Epithelial cell of esophagus (primary cell): ENCODE measurements at regions not wholly inside any gene's neighbourhood (a gene's known extent, or its start where the extent isn't known, plus 50 kb on each side); places are given as distances from the start of the nearest gene placed in this dataset.

Experiments
- DNase-seq: peaks from one replicate; pipeline ENCODE4 v3.0.0; 2010; ENCODE audit warnings: low read depth
- H3K4me3 ChIP-seq: 2 replicates; pipeline ENCODE4 v1.5.1; 2011; ENCODE audit warnings: mild to moderate bottlenecking, low read length, control low read depth
- TF ChIP-seq, protein P1 (sequence below): IDR thresholded peaks from 2 replicates; pipeline ENCODE4 v1.5.1; 2011; ENCODE audit warnings: low read depth, mild to moderate bottlenecking, low read length, control low read depth, inconsistent platforms; ENCODE audit not compliant: insufficient read depth; ENCODE audit errors: missing control alignments

DNA sequence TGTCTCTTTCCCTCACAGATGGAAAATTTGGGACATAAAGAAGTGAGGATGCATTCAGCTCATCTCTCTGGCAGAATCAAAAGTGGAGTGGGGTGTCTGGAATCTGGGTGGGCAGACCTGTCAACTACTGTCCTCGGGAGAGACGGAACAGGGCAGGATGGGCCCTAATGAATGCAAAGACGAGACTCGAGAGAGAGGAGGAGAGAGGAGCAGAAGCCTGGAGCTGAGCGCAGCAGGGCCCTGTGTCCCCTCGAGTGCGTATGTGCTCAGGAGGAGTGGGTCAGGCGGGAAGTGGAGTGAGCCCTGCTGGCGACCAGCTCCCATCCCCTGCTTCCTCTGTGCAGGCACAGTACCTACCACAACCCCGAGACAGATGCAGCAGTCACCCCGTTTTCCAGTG is 78.9 kb downstream of the TEX29 start:
- TF ChIP-seq, protein P1, sequence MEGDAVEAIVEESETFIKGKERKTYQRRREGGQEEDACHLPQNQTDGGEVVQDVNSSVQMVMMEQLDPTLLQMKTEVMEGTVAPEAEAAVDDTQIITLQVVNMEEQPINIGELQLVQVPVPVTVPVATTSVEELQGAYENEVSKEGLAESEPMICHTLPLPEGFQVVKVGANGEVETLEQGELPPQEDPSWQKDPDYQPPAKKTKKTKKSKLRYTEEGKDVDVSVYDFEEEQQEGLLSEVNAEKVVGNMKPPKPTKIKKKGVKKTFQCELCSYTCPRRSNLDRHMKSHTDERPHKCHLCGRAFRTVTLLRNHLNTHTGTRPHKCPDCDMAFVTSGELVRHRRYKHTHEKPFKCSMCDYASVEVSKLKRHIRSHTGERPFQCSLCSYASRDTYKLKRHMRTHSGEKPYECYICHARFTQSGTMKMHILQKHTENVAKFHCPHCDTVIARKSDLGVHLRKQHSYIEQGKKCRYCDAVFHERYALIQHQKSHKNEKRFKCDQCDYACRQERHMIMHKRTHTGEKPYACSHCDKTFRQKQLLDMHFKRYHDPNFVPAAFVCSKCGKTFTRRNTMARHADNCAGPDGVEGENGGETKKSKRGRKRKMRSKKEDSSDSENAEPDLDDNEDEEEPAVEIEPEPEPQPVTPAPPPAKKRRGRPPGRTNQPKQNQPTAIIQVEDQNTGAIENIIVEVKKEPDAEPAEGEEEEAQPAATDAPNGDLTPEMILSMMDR, result no peak
- H3K4me3 ChIP-seq, result no peak overlapping the region
- no peak for DNase-seq

GRCh38 chr13:111399776-111400538 is 79.5 kb downstream of the TEX29 start:
- TF ChIP-seq, protein P1, result no peak
- no peak overlapping the region for H3K4me3 ChIP-seq
- DNase-seq, result no peak

DNA sequence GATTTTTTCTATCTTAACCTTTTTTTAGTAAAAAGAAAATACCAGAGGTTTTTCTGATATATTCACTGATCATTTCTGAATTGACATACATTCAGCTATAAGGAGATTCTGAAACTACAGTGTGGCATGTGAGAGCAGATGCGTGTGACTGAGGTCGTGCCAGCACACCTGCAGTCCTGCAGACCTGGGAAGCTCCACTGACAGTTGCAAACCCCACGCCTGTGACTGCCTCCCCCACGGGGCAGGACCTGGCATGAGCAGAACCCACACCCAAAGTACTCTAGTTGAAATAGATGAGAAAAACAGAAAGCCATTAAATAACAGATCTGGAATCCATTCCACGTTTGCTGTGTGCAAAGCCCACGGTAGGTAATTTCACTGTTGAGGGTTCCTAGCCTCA is 80.7 kb downstream of the TEX29 start:
- DNase-seq, result no peak
- TF ChIP-seq, protein P1, result no peak
- H3K4me3 ChIP-seq, result no peak overlapping the region

DNA sequence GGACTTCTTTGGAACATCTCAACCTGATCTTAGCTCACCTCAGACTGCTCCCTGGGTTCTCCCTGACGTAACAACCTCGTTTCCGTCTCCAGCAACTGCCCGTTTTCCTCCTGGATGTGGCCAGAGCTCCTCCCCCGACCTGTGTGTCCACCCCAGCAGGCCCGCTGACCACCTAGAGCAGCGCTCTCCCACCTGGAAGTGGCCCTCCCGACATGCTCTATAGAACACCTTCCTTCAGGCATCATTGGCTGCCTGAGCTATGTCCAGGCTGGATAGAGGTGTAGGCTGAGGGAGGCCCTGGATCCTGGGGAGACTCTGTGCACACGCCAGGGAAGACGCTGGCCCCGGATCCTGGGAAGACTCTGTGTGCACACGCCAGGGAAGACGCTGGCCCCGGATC is 81.3 kb downstream of the TEX29 start:
- TF ChIP-seq, protein P1, result no peak
- DNase-seq, result no peak
- no peak overlapping the region for H3K4me3 ChIP-seq

DNA sequence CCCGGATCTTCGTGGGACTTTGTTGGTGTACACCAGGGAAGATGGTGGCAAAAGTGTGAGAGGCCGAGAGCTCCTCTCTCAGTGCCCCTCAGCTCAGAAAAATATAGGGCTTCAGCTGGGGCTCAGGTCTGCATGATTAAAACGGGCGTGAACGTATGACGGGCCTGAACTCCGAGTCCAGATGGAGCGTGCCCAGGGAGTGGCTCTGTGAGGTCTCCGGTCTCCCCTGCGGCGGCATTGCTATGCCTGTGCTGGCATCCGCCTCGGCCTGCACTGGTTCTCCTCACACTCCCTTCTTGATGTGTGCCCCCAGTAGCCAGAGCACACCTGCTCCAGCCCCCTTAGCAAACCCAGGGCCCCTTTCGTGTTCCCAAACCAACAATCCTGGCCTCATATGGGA is 82.0 kb downstream of the TEX29 start:
- TF ChIP-seq, protein P1, result no peak
- DNase-seq, result no peak

GRCh38 chr13:111403266-111403665 is 82.8 kb downstream of the TEX29 start:
- TF ChIP-seq, protein P1, result no peak
- no peak overlapping the region for H3K4me3 ChIP-seq
- DNase-seq, result no peak

More for the DNA sequence above, 82.0 kb downstream of the TEX29 start:
- no peak overlapping the region for H3K4me3 ChIP-seq

DNA sequence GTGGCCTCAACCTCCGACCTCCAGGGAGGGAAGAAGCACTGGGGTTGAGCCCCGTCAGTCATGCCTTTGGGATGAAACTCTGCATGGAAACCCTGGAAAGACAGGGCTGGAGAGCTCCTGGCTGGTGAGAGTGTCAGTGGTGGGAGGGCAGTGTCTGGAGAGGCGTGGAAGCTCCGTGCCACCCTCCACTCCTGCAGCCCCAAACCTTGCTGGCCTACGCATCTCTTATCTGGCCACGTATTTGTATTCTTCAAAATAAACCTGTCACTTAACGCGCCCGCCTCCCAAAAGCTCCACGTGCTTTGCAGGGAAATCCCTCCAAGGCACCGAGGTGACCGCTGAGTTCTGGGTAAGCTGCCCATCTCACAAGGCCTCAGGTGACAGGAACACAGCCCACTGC is 84.3 kb downstream of the TEX29 start:
- TF ChIP-seq, protein P1, result no peak
- no peak for DNase-seq
- no peak overlapping the region for H3K4me3 ChIP-seq
